ENCODE measurements at regions not wholly inside any gene's neighbourhood (a gene's known extent, or its start where the extent isn't known, plus 50 kb on each side); places are given as distances from the start of the nearest gene placed in this dataset.

DNA sequence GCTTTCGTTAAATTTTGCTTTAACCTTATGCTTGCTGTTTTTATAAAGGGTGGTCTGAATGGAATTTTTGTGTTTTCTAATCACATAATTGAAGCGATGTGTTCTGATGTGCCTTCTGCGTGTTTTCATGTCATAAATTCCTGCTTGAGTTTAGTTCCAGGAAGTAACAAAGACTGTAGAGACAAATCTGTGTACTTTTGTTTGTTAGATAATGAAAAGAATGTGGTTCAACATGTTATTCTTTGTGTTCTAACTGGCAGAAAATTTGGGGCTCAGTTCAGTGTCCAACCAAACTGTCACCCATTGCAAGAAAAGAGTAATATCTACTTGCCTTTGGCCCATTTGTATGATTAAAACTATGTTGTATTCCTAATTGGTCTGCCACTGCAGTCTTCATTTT lies 324.0 kb downstream of the DIPK2A start:
- H3K4me1 ChIP-seq (ENCODE audit: low read length): no peaks in the 10 kb centered on the region
- H3K9ac ChIP-seq (ENCODE audit: low read length): no peak overlapping the region
- H3K79me2 ChIP-seq (ENCODE audit: low read length): no peaks in the 10 kb centered on the region
- no peak overlapping the region for H3K4me2 ChIP-seq (ENCODE audit: low read depth, low read length, poor library complexity, severe bottlenecking)
- DNase-seq: no peak
- no peaks in the 10 kb centered on the region for H3K9me2 ChIP-seq (replicated peaks; ENCODE audit: insufficient read depth, low read length)
- H3K9me3 ChIP-seq (ENCODE audit: low read length): no peaks in the 10 kb centered on the region
- H4K20me1 ChIP-seq (ENCODE audit: insufficient read depth, low read depth, low read length): no peaks in the 10 kb centered on the region
- no peak overlapping the region for H3K4me3 ChIP-seq (ENCODE audit: low read length)
- H2AFZ ChIP-seq (ENCODE audit: low read length): no peak overlapping the region
- H3K27me3 ChIP-seq (ENCODE audit: low read length): no peaks in the 10 kb centered on the region
- no peak overlapping the region for H3K27ac ChIP-seq (ENCODE audit: low read length)
- H3K36me3 ChIP-seq (ENCODE audit: insufficient read depth, low read length): no peaks in the 10 kb centered on the region

DNA sequence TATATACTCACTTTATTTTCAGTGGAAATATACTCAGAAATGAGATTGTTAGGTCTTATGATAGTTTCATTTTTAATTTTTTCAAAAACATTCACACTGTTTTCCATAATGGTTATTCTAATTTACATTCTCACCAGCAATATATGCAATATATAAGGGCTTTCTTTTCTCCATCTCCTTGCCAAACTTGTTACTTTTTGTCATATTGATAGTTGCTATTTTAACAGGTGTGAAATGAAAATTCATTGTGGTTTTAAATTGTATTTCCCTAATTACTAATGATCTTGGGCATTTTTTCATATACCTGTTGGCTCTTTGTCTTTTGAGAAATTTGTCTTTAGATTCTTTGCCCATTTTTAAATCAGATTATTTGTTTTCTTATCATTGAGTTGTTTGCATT lies 325.2 kb downstream of the DIPK2A start:
- no peaks in the 10 kb centered on the region for H3K79me2 ChIP-seq (ENCODE audit: low read length)
- H3K27me3 ChIP-seq (ENCODE audit: low read length): no peaks in the 10 kb centered on the region
- no peak overlapping the region for H3K4me2 ChIP-seq (ENCODE audit: low read depth, low read length, poor library complexity, severe bottlenecking)
- H3K27ac ChIP-seq (ENCODE audit: low read length): no peak overlapping the region
- no peaks in the 10 kb centered on the region for H3K9me2 ChIP-seq (replicated peaks; ENCODE audit: insufficient read depth, low read length)
- H3K4me3 ChIP-seq (ENCODE audit: low read length): no peak overlapping the region
- H3K9me3 ChIP-seq (ENCODE audit: low read length): no peaks in the 10 kb centered on the region
- no peaks in the 10 kb centered on the region for H3K36me3 ChIP-seq (ENCODE audit: insufficient read depth, low read length)
- DNase-seq: no peak
- no peaks in the 10 kb centered on the region for H4K20me1 ChIP-seq (ENCODE audit: insufficient read depth, low read depth, low read length)
- no peaks in the 10 kb centered on the region for H3K4me1 ChIP-seq (ENCODE audit: low read length)
- H2AFZ ChIP-seq (ENCODE audit: low read length): no peak overlapping the region
- H3K9ac ChIP-seq (ENCODE audit: low read length): no peak overlapping the region

DNA sequence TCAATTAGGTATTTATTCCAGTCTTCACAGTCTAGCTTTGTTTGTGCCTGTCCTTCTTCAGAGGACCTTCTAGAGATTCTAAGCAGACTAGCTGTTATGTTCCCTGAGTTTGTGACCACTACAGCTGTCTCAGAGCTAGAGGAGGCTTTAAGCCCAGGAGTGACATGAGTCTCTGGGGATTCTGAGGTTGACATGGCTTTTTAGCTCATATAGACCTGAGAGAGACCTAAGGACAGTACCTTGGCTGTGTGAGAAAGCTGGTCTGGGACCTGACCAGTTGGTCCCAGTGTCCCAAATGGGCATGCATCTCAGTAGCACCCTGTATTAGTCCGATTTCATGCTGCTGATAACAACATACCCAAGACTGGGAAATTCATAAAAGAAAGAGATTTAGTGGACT lies 330.2 kb downstream of the DIPK2A start:
- no peaks in the 10 kb centered on the region for H3K9me3 ChIP-seq (ENCODE audit: low read length)
- no peak overlapping the region for H3K4me3 ChIP-seq (ENCODE audit: low read length)
- no peak overlapping the region for H3K9ac ChIP-seq (ENCODE audit: low read length)
- no peak overlapping the region for H3K27ac ChIP-seq (ENCODE audit: low read length)
- H4K20me1 ChIP-seq (ENCODE audit: insufficient read depth, low read depth, low read length): no peaks in the 10 kb centered on the region
- no peaks in the 10 kb centered on the region for H3K27me3 ChIP-seq (ENCODE audit: low read length)
- H3K9me2 ChIP-seq (replicated peaks; ENCODE audit: insufficient read depth, low read length): no peaks in the 10 kb centered on the region
- no peak for DNase-seq
- H3K4me1 ChIP-seq (ENCODE audit: low read length): no peaks in the 10 kb centered on the region
- H2AFZ ChIP-seq (ENCODE audit: low read length): no peak overlapping the region
- H3K79me2 ChIP-seq (ENCODE audit: low read length): no peaks in the 10 kb centered on the region
- no peak overlapping the region for H3K4me2 ChIP-seq (ENCODE audit: low read depth, low read length, poor library complexity, severe bottlenecking)
- no peaks in the 10 kb centered on the region for H3K36me3 ChIP-seq (ENCODE audit: insufficient read depth, low read length)

DNA sequence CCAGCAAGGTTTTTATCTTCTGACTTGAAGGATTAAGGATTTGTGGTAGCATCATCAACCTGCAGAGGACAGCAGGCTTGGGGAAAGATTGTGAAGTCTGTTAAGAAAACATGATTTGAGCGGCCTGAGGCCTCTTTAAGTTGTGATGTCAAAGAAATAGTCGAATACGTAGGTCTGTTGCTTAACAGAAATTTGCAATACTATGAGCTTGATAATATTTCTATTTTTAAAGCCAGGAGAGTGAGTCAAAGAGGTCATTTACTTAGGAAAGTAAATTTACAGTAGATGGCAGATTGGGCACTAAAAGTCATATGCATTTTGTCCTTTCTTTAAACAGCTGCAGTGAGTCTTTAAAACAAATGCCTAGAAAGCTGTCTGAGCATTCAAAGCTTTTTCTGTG lies 336.3 kb downstream of the DIPK2A start:
- H4K20me1 ChIP-seq (ENCODE audit: insufficient read depth, low read depth, low read length): no peaks in the 10 kb centered on the region
- H3K36me3 ChIP-seq (ENCODE audit: insufficient read depth, low read length): no peaks in the 10 kb centered on the region
- no peaks in the 10 kb centered on the region for H3K79me2 ChIP-seq (ENCODE audit: low read length)
- no peaks in the 10 kb centered on the region for H3K9me2 ChIP-seq (replicated peaks; ENCODE audit: insufficient read depth, low read length)
- no peak overlapping the region for H2AFZ ChIP-seq (ENCODE audit: low read length)
- no peak overlapping the region for H3K9ac ChIP-seq (ENCODE audit: low read length)
- no peak overlapping the region for H3K27ac ChIP-seq (ENCODE audit: low read length)
- H3K4me3 ChIP-seq (ENCODE audit: low read length): no peak overlapping the region
- H3K4me2 ChIP-seq (ENCODE audit: low read depth, low read length, poor library complexity, severe bottlenecking): no peak overlapping the region
- DNase-seq: no peak
- H3K4me1 ChIP-seq (ENCODE audit: low read length): no peaks in the 10 kb centered on the region
- no peaks in the 10 kb centered on the region for H3K27me3 ChIP-seq (ENCODE audit: low read length)
- H3K9me3 ChIP-seq (ENCODE audit: low read length): no peaks in the 10 kb centered on the region

DNA sequence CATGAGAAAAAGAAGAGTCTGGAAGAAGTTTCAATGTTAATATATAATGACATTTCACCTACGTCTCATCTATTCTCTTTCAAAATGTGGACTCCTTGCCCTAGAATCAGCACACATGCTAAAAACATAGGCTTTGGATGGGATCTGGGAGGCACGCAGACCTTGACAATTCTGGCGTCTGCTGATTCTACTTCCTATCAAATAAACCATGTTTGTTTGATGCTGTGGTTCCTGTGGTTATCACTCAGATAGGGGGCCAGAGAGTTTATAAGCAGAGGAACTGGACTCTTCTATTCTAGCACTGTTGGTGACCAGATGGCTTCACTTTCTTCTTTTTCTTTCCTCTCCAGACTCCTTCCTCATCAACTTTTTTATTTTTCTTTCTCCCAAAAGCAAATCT lies 336.8 kb downstream of the DIPK2A start:
- Histone ChIP-seq H4K20me1 (ENCODE audit: insufficient read depth, low read depth, low read length) (no peaks in the 10 kb centered on the region), H3K9me2 (replicated peaks; ENCODE audit: insufficient read depth, low read length) (no peaks in the 10 kb centered on the region), H3K36me3 (ENCODE audit: insufficient read depth, low read length) (no peaks in the 10 kb centered on the region), H3K9me3 (ENCODE audit: low read length) (no peaks in the 10 kb centered on the region), H3K4me1 (ENCODE audit: low read length) (no peaks in the 10 kb centered on the region), H3K79me2 (ENCODE audit: low read length) (no peaks in the 10 kb centered on the region), H3K27ac (ENCODE audit: low read length) (no peak overlapping the region), H3K4me2 (ENCODE audit: low read depth, low read length, poor library complexity, severe bottlenecking) (no peak overlapping the region), H3K4me3 (ENCODE audit: low read length) (no peak overlapping the region), H3K9ac (ENCODE audit: low read length) (no peak overlapping the region), H3K27me3 (ENCODE audit: low read length) (no peaks in the 10 kb centered on the region), H2AFZ (ENCODE audit: low read length) (no peak overlapping the region)
- DNase-seq: no peak

DNA sequence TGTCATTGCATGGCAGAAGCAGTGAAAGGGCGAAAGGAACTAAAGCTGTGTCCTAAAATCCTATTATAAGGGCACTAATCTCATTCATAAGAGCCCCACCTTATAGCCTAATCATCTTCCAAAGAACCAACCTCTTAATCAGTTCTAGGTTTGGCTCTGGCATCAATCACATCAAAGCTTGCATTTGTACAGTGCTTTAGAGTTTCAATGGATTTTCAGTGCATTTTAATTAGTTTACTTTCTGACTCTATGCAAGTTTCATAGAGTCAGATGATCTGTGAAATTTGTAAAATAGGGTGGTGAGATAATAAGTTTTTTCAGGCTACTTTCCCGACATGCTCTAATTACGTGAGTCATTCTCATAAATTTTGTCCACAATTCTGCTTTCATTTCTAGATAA lies 341.1 kb downstream of the DIPK2A start:
- no peak for DNase-seq
- H3K27ac ChIP-seq (ENCODE audit: low read length): no peak overlapping the region
- H3K4me3 ChIP-seq (ENCODE audit: low read length): no peak overlapping the region
- H3K79me2 ChIP-seq (ENCODE audit: low read length): no peaks in the 10 kb centered on the region
- H3K4me1 ChIP-seq (ENCODE audit: low read length): no peaks in the 10 kb centered on the region
- H3K4me2 ChIP-seq (ENCODE audit: low read depth, low read length, poor library complexity, severe bottlenecking): no peak overlapping the region
- no peaks in the 10 kb centered on the region for H3K36me3 ChIP-seq (ENCODE audit: insufficient read depth, low read length)
- H3K9me3 ChIP-seq (ENCODE audit: low read length): no peaks in the 10 kb centered on the region
- H4K20me1 ChIP-seq (ENCODE audit: insufficient read depth, low read depth, low read length): no peaks in the 10 kb centered on the region
- H2AFZ ChIP-seq (ENCODE audit: low read length): no peak overlapping the region
- no peak overlapping the region for H3K9ac ChIP-seq (ENCODE audit: low read length)
- no peaks in the 10 kb centered on the region for H3K9me2 ChIP-seq (replicated peaks; ENCODE audit: insufficient read depth, low read length)
- H3K27me3 ChIP-seq (ENCODE audit: low read length): no peaks in the 10 kb centered on the region

DNA sequence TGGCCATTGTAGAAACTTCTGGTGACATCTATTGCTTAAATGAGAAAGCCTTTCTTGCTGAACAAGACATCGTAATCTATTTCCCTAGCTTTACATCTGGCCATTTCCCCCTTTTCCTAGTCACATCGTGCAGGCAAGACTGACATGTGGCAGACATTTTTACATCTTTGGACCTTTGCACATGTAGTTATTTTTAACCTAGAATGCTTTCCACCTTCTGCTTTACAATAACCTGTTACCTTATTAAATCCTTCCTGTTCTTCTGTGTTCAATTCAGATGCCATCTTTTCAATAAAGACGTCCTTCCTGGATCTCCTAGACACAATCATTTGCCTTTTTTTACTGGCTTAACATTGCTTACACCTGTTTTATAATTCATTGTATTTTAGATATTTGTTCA lies 343.3 kb downstream of the DIPK2A start:
- Histone ChIP-seq H3K9me3 (ENCODE audit: low read length) (no peaks in the 10 kb centered on the region), H3K4me2 (ENCODE audit: low read depth, low read length, poor library complexity, severe bottlenecking) (no peak overlapping the region), H3K27ac (ENCODE audit: low read length) (no peak overlapping the region), H2AFZ (ENCODE audit: low read length) (no peak overlapping the region), H3K36me3 (ENCODE audit: insufficient read depth, low read length) (no peaks in the 10 kb centered on the region), H3K9me2 (replicated peaks; ENCODE audit: insufficient read depth, low read length) (no peaks in the 10 kb centered on the region), H3K79me2 (ENCODE audit: low read length) (no peaks in the 10 kb centered on the region), H3K4me3 (ENCODE audit: low read length) (no peak overlapping the region), H4K20me1 (ENCODE audit: insufficient read depth, low read depth, low read length) (no peaks in the 10 kb centered on the region), H3K9ac (ENCODE audit: low read length) (no peak overlapping the region), H3K27me3 (ENCODE audit: low read length) (no peaks in the 10 kb centered on the region), H3K4me1 (ENCODE audit: low read length) (no peaks in the 10 kb centered on the region)
- DNase-seq: no peak

DNA sequence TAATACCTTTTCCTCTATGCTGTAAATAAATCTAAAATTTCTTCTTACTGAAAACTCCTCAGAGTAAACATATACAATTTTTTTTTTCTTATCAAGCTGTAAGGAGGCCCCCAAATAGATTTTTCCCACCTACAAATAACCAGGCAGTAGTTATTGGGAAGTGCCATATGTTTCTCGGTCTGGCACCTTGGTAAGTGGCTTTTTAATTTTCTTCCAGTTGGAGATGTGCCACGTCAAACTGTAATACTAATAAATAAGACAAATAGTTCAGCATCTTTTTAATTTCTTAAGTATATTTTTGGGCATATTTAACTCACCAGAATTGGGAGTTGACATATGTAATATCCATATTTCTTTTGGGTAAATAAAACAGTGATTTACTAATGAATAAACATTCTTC lies 346.3 kb downstream of the DIPK2A start:
- no peak overlapping the region for H3K9ac ChIP-seq (ENCODE audit: low read length)

DNA sequence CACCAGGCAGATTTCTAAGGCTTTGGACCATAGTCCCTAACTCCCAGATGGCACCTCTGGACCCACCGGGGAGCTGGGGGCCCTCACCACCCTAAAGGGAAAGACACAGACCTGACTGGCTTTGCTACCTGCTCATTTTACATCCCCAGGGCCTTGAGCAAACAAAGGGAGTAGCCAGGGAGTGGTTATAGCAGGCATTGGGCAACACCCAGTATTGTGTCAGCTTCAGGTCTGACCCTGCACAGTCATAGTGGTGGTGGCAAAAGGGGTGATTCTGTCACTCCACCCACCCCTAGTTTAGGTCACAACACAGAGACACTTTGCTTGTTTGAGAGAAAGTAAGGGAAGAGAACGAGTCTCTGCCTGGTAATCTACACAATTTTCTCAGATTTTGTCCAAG lies 352.5 kb downstream of the DIPK2A start:
- no peaks in the 10 kb centered on the region for H3K36me3 ChIP-seq (ENCODE audit: insufficient read depth, low read length)

More for the DNA sequence above, 346.3 kb downstream of the DIPK2A start:
- Histone ChIP-seq H3K79me2 (ENCODE audit: low read length) (no peaks in the 10 kb centered on the region), H3K4me3 (ENCODE audit: low read length) (no peak overlapping the region), H3K9me3 (ENCODE audit: low read length) (no peaks in the 10 kb centered on the region), H3K4me1 (ENCODE audit: low read length) (no peaks in the 10 kb centered on the region), H3K27ac (ENCODE audit: low read length) (no peak overlapping the region), H2AFZ (ENCODE audit: low read length) (no peak overlapping the region), H4K20me1 (ENCODE audit: insufficient read depth, low read depth, low read length) (no peaks in the 10 kb centered on the region), H3K27me3 (ENCODE audit: low read length) (no peaks in the 10 kb centered on the region), H3K36me3 (ENCODE audit: insufficient read depth, low read length) (no peaks in the 10 kb centered on the region), H3K9me2 (replicated peaks; ENCODE audit: insufficient read depth, low read length) (no peaks in the 10 kb centered on the region), H3K4me2 (ENCODE audit: low read depth, low read length, poor library complexity, severe bottlenecking) (no peak overlapping the region)
- no peak for DNase-seq

More for the DNA sequence above, 352.5 kb downstream of the DIPK2A start:
- no peak overlapping the region for H3K27ac ChIP-seq (ENCODE audit: low read length)
- H4K20me1 ChIP-seq (ENCODE audit: insufficient read depth, low read depth, low read length): no peaks in the 10 kb centered on the region
- H3K4me2 ChIP-seq (ENCODE audit: low read depth, low read length, poor library complexity, severe bottlenecking): no peak overlapping the region
- H3K9me2 ChIP-seq (replicated peaks; ENCODE audit: insufficient read depth, low read length): no peaks in the 10 kb centered on the region
- H3K9me3 ChIP-seq (ENCODE audit: low read length): no peaks in the 10 kb centered on the region; the same call in 1 of the 2 replicates
- no peaks in the 10 kb centered on the region for H3K79me2 ChIP-seq (ENCODE audit: low read length)
- no peak overlapping the region for H3K9ac ChIP-seq (ENCODE audit: low read length)
- DNase-seq: no peak
- H2AFZ ChIP-seq (ENCODE audit: low read length): no peak overlapping the region
- H3K4me3 ChIP-seq (ENCODE audit: low read length): no peak overlapping the region
- H3K4me1 ChIP-seq (ENCODE audit: low read length): no peaks in the 10 kb centered on the region
- no peaks in the 10 kb centered on the region for H3K27me3 ChIP-seq (ENCODE audit: low read length)

Measured in Karpas-422 (cell line).